CD4-positive, CD25-positive, alpha-beta regulatory T cell (primary cell): ENCODE measurements at regions not wholly inside any gene's neighbourhood (a gene's known extent, or its start where the extent isn't known, plus 50 kb on each side); places are given as distances from the start of the nearest gene placed in this dataset.

Experiments used
- ATAC-seq, 2 donors: fragments of 150-1000 bp; cut with Tn5 transposase; one replicate each; pipeline ENCODE4 v1.10.0; 2021; ENCODE audit warnings: low read depth in 2 of 2, moderate number of reproducible peaks in 2 of 2, moderate library complexity in 1 of 2
- DNase-seq, 3 donors: peaks; one replicate each; pipeline versions ENCODE4 v3.0.0 to v3.0.0-alpha.2; 2012 to 2022; ENCODE audit warnings: mixed read lengths in 1 of 3
- H3K27ac ChIP-seq: one replicate; pipeline ENCODE4 v1.7.0; 2013; ENCODE audit warnings: mild to moderate bottlenecking, low read length; ENCODE audit not compliant: insufficient read depth, poor library complexity, severe bottlenecking
- H3K27me3 ChIP-seq: one replicate; pipeline ENCODE4 v1.7.0; 2013; ENCODE audit warnings: low read length; ENCODE audit not compliant: control insufficient read depth, insufficient read depth
- H3K36me3 ChIP-seq: one replicate; pipeline ENCODE4 v1.7.0; 2013; ENCODE audit warnings: mild to moderate bottlenecking, low read length, moderate library complexity; ENCODE audit not compliant: control insufficient read depth, insufficient read depth
- H3K4me1 ChIP-seq: 2 replicates; pipeline ENCODE4 v1.7.0; 2013; ENCODE audit warnings: mild to moderate bottlenecking, low read length; ENCODE audit not compliant: insufficient read depth, control insufficient read depth, poor library complexity, severe bottlenecking
- H3K4me3 ChIP-seq: one replicate; pipeline ENCODE4 v1.7.0; 2013; ENCODE audit warnings: low read depth, mild to moderate bottlenecking, low read length, moderate library complexity
- H3K9me3 ChIP-seq, 2 experiments: 1 replicate in 1 of 2; 2 replicates in 1 of 2; pipeline ENCODE4 v1.7.0; 2013; ENCODE audit warnings: low read length in 2 of 2, mild to moderate bottlenecking in 1 of 2, moderate library complexity in 1 of 2; ENCODE audit not compliant: control insufficient read depth in 2 of 2
- H3K27ac Mint-ChIP-seq, 3 donors: one replicate each; pipeline ENCODE4 v1.8.0; 2020 to 2022; ENCODE audit warnings: mild to moderate bottlenecking in 3 of 3, mixed read lengths in 3 of 3, moderate library complexity in 2 of 3
- H3K27me3 Mint-ChIP-seq: one replicate; pipeline ENCODE4 v1.8.0; 2022; ENCODE audit warnings: mild to moderate bottlenecking, mixed read lengths
- H3K36me3 Mint-ChIP-seq: one replicate; pipeline ENCODE4 v1.8.0; 2020; ENCODE audit warnings: mixed read lengths
- H3K4me1 Mint-ChIP-seq, 4 donors: one replicate each; pipeline ENCODE4 v1.8.0; 2020 to 2022; ENCODE audit warnings: mixed read lengths in 4 of 4, mild to moderate bottlenecking in 1 of 4
- H3K4me3 Mint-ChIP-seq, 4 donors: one replicate each; pipeline ENCODE4 v1.8.0; 2020 to 2022; ENCODE audit warnings: mild to moderate bottlenecking in 4 of 4, mixed read lengths in 4 of 4, moderate library complexity in 3 of 4
- H3K9me3 Mint-ChIP-seq, 7 donors: one replicate each; pipeline ENCODE4 v1.8.0; 2020 to 2022; ENCODE audit warnings: mixed read lengths in 7 of 7, mild to moderate bottlenecking in 3 of 7, moderate library complexity in 2 of 7

DNA sequence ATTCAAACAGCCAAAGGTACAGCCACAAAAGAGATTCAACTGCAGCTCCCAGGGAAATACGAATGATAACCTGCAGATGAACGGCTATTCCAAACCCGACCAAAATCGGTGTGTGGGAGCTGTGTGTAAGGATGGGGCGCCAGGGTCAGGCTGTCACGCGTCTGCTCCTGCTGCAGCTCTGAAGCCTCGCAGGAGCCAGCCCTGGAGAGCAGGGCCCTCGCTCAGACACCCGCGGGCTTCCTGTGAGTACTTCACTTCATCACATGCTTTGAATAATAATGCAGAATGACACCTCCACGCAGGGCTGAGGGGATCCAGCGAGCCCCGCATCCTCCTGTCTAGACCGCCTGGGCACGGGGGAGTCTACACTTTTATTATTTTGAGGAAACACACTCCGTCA, 307.5 kb upstream of the IRX2 start:
- Histone ChIP-seq H3K4me3 (no peak overlapping the region), H3K27me3 (no peaks in the 10 kb centered on the region), H3K27ac (no peak overlapping the region), H3K4me1 (no peaks in the 10 kb centered on the region), H3K36me3 (no peaks in the 10 kb centered on the region), H3K9me3 (peaks cover 0 to 25% of the 10 kb centered on the region in 2 experiments)
- Mint-ChIP-seq H3K4me3 (no peak overlapping the region), H3K9me3 (peaks cover 0 to 30% (median 10%) of the 10 kb centered on the region in 7 donors), H3K4me1 (no peaks in the 10 kb centered on the region), H3K27ac (no peak overlapping the region), H3K36me3 (no peaks in the 10 kb centered on the region), H3K27me3 (no peaks in the 10 kb centered on the region)
- ATAC-seq (no peak), DNase-seq (no peak)

DNA sequence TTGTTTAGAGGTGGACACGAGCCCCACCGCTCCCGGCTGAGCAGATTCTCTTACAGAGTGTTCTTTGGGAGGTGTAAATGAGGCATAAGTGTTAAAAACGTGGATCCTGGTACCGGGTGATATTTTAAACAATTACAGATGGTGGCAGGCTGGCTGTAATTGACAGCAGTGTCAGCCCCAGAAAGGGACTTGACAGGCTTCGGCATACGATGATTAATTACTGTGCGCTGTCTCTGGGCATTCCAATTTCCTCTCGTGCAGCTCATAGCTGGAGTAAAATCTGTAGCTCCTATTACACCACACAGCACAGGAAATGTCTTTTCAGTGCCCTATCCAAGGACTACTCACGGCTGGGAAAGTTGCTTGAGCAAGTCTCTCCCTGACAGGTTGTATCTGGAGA, 305.4 kb upstream of the IRX2 start:
- DNase-seq (no peak), ATAC-seq (no peak)
- Histone ChIP-seq H3K9me3 (peaks cover 0 to 25% of the 10 kb centered on the region in 2 experiments), H3K27ac (no peak overlapping the region), H3K27me3 (no peaks in the 10 kb centered on the region), H3K4me1 (no peaks in the 10 kb centered on the region), H3K4me3 (no peak overlapping the region), H3K36me3 (no peaks in the 10 kb centered on the region)
- Mint-ChIP-seq H3K4me3 (no peak overlapping the region), H3K36me3 (no peaks in the 10 kb centered on the region), H3K27me3 (no peaks in the 10 kb centered on the region), H3K4me1 (no peaks in the 10 kb centered on the region), H3K9me3 (peaks cover 0 to 25% (median 10%) of the 10 kb centered on the region in 7 donors), H3K27ac (no peak overlapping the region)

DNA sequence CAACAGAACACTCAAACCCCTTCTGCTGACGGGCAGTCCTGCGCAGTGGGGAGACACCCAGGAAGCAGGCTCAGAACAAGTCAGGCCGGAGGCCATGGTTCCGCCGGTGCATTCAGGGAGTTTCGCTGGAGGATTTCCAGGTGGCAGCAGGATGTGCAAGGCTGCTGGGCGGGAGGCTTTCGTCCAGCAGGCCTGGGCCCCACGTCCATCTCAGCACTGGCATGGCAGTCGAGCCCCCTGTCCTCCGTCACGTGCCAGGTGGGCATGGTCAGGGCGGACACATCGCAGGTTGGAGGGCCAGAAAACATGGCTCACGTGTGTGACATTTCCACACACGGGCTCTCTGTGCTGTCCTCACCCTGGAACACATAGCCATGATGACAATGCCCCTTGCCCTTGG, 299.9 kb upstream of the IRX2 start:
- Mint-ChIP-seq H3K4me3 (no peak overlapping the region), H3K36me3 (peaks cover 3% of the 10 kb centered on the region), H3K27me3 (no peaks in the 10 kb centered on the region), H3K9me3 (peaks cover 0 to 11% (median 2%) of the 10 kb centered on the region in 7 donors), H3K4me1 (no peaks in the 10 kb centered on the region), H3K27ac (no peak overlapping the region)
- no peaks in the 10 kb centered on the region for H3K4me1 ChIP-seq
- peaks cover 0 to 6% of the 10 kb centered on the region in 2 experiments for H3K9me3 ChIP-seq
- no peak overlapping the region for H3K27ac ChIP-seq
- no peaks in the 10 kb centered on the region for H3K36me3 ChIP-seq
- ATAC-seq, result no peak
- no peak overlapping the region for H3K4me3 ChIP-seq
- no peaks in the 10 kb centered on the region for H3K27me3 ChIP-seq
- no peak for DNase-seq

GRCh38 chr5:3050863-3051262, 299.4 kb upstream of the IRX2 start:
- ATAC-seq, result no peak
- Mint-ChIP-seq H3K9me3 (peaks cover 0 to 11% (median 4%) of the 10 kb centered on the region in 7 donors), H3K36me3 (peaks cover 3% of the 10 kb centered on the region), H3K27ac (no peak overlapping the region), H3K4me1 (no peaks in the 10 kb centered on the region), H3K4me3 (no peak overlapping the region), H3K27me3 (no peaks in the 10 kb centered on the region)
- Histone ChIP-seq H3K36me3 (no peaks in the 10 kb centered on the region), H3K4me1 (no peaks in the 10 kb centered on the region), H3K27ac (no peak overlapping the region), H3K9me3 (peaks cover 0 to 2% of the 10 kb centered on the region in 2 experiments), H3K4me3 (no peak overlapping the region), H3K27me3 (no peaks in the 10 kb centered on the region)
- no peak for DNase-seq

GRCh38 chr5:3049261-3049660, 297.8 kb upstream of the IRX2 start:
- Mint-ChIP-seq H3K4me1 (no peaks in the 10 kb centered on the region), H3K27me3 (no peaks in the 10 kb centered on the region), H3K4me3 (no peak overlapping the region), H3K27ac (no peak overlapping the region), H3K36me3 (peaks cover 3% of the 10 kb centered on the region), H3K9me3 (peaks cover 0 to 8% (median 3%) of the 10 kb centered on the region in 7 donors)
- Histone ChIP-seq H3K27me3 (no peaks in the 10 kb centered on the region), H3K4me3 (no peak overlapping the region), H3K9me3 (no peaks in the 10 kb centered on the region), H3K36me3 (no peaks in the 10 kb centered on the region), H3K27ac (no peak overlapping the region), H3K4me1 (no peaks in the 10 kb centered on the region)
- ATAC-seq (no peak), DNase-seq (no peak)

GRCh38 chr5:3047212-3047774, 295.8 kb upstream of the IRX2 start:
- Mint-ChIP-seq H3K4me1 (no peaks in the 10 kb centered on the region), H3K36me3 (peaks cover 3% of the 10 kb centered on the region)

DNA sequence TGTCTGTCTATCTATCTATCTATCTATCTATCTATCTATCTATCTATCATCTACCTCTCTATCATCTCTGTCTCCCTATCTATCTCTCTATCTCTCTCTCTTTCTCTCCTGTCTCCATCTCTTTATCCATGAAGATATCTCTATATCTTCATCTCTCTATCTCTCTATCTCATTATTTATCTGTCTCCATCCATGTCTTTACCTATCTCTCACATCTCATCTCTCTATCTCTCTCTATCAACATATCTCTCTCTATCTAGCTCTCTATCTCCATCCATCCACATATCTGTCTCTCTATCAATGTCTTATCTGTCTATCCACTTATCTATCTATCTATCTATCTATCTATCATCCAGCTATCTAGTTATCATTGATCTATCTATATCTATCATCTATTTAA, 292.1 kb upstream of the IRX2 start:
- no peak for ATAC-seq
- no peak overlapping the region for H3K4me3 Mint-ChIP-seq
- Histone ChIP-seq H3K4me1 (no peaks in the 10 kb centered on the region), H3K27me3 (no peaks in the 10 kb centered on the region), H3K9me3 (peaks cover 0 to 3% of the 10 kb centered on the region in 2 experiments), H3K27ac (no peak overlapping the region), H3K36me3 (no peaks in the 10 kb centered on the region), H3K4me3 (no peak overlapping the region)
- H3K4me1 Mint-ChIP-seq, result no peaks in the 10 kb centered on the region
- DNase-seq, result no peak
- H3K27me3 Mint-ChIP-seq, result no peaks in the 10 kb centered on the region
- H3K9me3 Mint-ChIP-seq, result peaks cover 0 to 11% (median 4%) of the 10 kb centered on the region in 7 donors
- no peaks in the 10 kb centered on the region for H3K36me3 Mint-ChIP-seq
- no peak overlapping the region for H3K27ac Mint-ChIP-seq

More at GRCh38 chr5:3047212-3047774, 295.8 kb upstream of the IRX2 start:
- Mint-ChIP-seq H3K9me3 (peaks cover 0 to 14% (median 3%) of the 10 kb centered on the region in 7 donors), H3K27me3 (no peaks in the 10 kb centered on the region), H3K27ac (no peak overlapping the region), H3K4me3 (no peak overlapping the region)
- ATAC-seq, result no peak
- Histone ChIP-seq H3K9me3 (peaks cover 0 to 1% of the 10 kb centered on the region in 2 experiments), H3K27ac (no peak overlapping the region), H3K27me3 (no peaks in the 10 kb centered on the region), H3K4me3 (no peak overlapping the region), H3K4me1 (no peaks in the 10 kb centered on the region), H3K36me3 (no peaks in the 10 kb centered on the region)
- DNase-seq, result no peak

DNA sequence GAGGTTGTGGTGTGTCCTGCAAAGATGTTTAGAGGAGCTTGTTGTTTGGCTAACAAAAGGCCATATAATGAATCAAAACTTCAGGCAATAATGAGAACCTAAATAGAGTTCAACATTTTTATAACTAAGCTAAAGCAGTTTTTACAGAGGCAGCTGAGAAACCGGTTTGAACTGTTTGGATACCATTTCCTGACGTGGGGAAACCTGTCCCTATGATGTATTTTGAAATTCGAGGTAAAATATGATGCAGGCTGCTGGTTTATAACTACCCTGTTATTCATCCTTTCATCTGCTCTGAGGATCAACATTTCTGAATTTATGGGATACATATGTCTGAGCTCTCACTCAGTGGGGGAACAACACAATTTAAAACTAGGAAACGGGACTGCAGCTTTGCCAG, 289.5 kb upstream of the IRX2 start:
- H3K9me3 Mint-ChIP-seq, result peaks cover 0 to 14% (median 4%) of the 10 kb centered on the region in 7 donors
- Histone ChIP-seq H3K27me3 (no peaks in the 10 kb centered on the region), H3K4me1 (no peaks in the 10 kb centered on the region), H3K4me3 (no peak overlapping the region), H3K9me3 (peaks cover 0 to 3% of the 10 kb centered on the region in 2 experiments), H3K36me3 (no peaks in the 10 kb centered on the region), H3K27ac (no peak overlapping the region)
- no peaks in the 10 kb centered on the region for H3K4me1 Mint-ChIP-seq
- DNase-seq, result no peak
- H3K36me3 Mint-ChIP-seq, result no peaks in the 10 kb centered on the region
- H3K27me3 Mint-ChIP-seq, result no peaks in the 10 kb centered on the region
- ATAC-seq, result no peak
- no peak overlapping the region for H3K27ac Mint-ChIP-seq
- H3K4me3 Mint-ChIP-seq, result no peak overlapping the region
